CD14-positive monocyte (primary cell): ENCODE measurements at regions not wholly inside any gene's neighbourhood (a gene's known extent, or its start where the extent isn't known, plus 50 kb on each side); places are given as distances from the start of the nearest gene placed in this dataset.

ENCODE experiments used
- DNase-seq, 3 donors: peaks; one replicate each; pipeline ENCODE4 v3.0.0-alpha.2; 2011 to 2022
- H2AFZ ChIP-seq: 2 replicates; pipeline ENCODE4 v1.6.0; 2012; ENCODE audit warnings: mild to moderate bottlenecking, low read depth, low read length, inconsistent platforms; ENCODE audit not compliant: insufficient read depth, poor library complexity, severe bottlenecking
- H3K27ac ChIP-seq, 2 donors: 1 replicate in 1 of 2; 2 replicates in 1 of 2; pipeline ENCODE4 v1.5.1; 2012 to 2013; ENCODE audit warnings: low read length in 2 of 2, control low read depth in 1 of 2, inconsistent platforms in 1 of 2, low read depth in 1 of 2, mild to moderate bottlenecking in 1 of 2
- H3K27me3 ChIP-seq, 2 donors: one replicate each; pipeline versions ENCODE4 v1.6.0 to v1.6.1; 2011 to 2013; ENCODE audit warnings: low read length in 2 of 2; ENCODE audit not compliant: control insufficient read depth in 2 of 2, insufficient read depth in 2 of 2
- H3K36me3 ChIP-seq, 2 donors: replicated peaks in 1 of 2; 1 replicate in 1 of 2; 2 replicates in 1 of 2; pipeline versions ENCODE4 v1.5.1 to v1.6.1; 2012 to 2013; ENCODE audit warnings: low read length in 2 of 2, control low read depth in 1 of 2, inconsistent platforms in 1 of 2, mild to moderate bottlenecking in 1 of 2; ENCODE audit not compliant: insufficient read depth in 2 of 2, control insufficient read depth in 1 of 2
- H3K4me1 ChIP-seq, 2 donors: 1 replicate in 1 of 2; 2 replicates in 1 of 2; pipeline versions ENCODE4 v1.5.1 to v1.6.1; 2012 to 2013; ENCODE audit warnings: low read length in 2 of 2, control low read depth in 1 of 2, inconsistent platforms in 1 of 2, mild to moderate bottlenecking in 1 of 2, moderate library complexity in 1 of 2; ENCODE audit not compliant: insufficient read depth in 2 of 2, control insufficient read depth in 1 of 2
- H3K4me2 ChIP-seq: replicated peaks from 2 replicates; pipeline ENCODE3; 2012; ENCODE audit warnings: low read length, moderate library complexity, mild to moderate bottlenecking; ENCODE audit not compliant: poor library complexity, severe bottlenecking; ENCODE audit errors: extremely low read depth
- H3K4me3 ChIP-seq, 3 experiments: fragments of 200-600 bp in 1 of 3; sonication (generic) in 1 of 3; replicated peaks in 1 of 3; 1 replicate in 2 of 3; 2 replicates in 1 of 3; pipeline ENCODE4 v1.5.1; 2011 to 2013; ENCODE audit warnings: low read length in 3 of 3, mild to moderate bottlenecking in 3 of 3, control low read depth in 2 of 3, low read depth in 2 of 3, inconsistent platforms in 1 of 3, moderate library complexity in 1 of 3
- H3K79me2 ChIP-seq: 2 replicates; pipeline ENCODE4 v1.6.0; 2012; ENCODE audit warnings: mild to moderate bottlenecking, control low read depth, inconsistent platforms, low read length, moderate library complexity; ENCODE audit not compliant: insufficient read depth
- H3K9ac ChIP-seq: 2 replicates; pipeline ENCODE4 v1.6.0; 2017; ENCODE audit warnings: low read length, mild to moderate bottlenecking; ENCODE audit not compliant: insufficient read depth, poor library complexity, severe bottlenecking
- H3K9me3 ChIP-seq, 2 donors: replicated peaks in 1 of 2; 1 replicate in 1 of 2; 2 replicates in 1 of 2; pipeline versions ENCODE4 v1.5.1 to v1.6.1; 2012 to 2013; ENCODE audit warnings: low read length in 2 of 2, control low read depth in 1 of 2; ENCODE audit not compliant: control insufficient read depth in 1 of 2, insufficient read depth in 1 of 2
- H4K20me1 ChIP-seq: 2 replicates; pipeline ENCODE4 v1.6.0; 2012; ENCODE audit warnings: mild to moderate bottlenecking, low read length, control low read depth, moderate library complexity; ENCODE audit not compliant: insufficient read depth
- H3K27ac Mint-ChIP-seq, 7 donors: one replicate each; pipeline ENCODE4 v1.8.0; 2020; ENCODE audit warnings: mild to moderate bottlenecking in 7 of 7, mixed read lengths in 7 of 7, moderate library complexity in 6 of 7, inconsistent platforms in 2 of 7
- H3K27me3 Mint-ChIP-seq, 3 donors: one replicate each; pipeline ENCODE4 v1.8.0; 2021 to 2022; ENCODE audit warnings: low read depth in 3 of 3, mild to moderate bottlenecking in 3 of 3, mixed read lengths in 3 of 3, moderate library complexity in 3 of 3, inconsistent platforms in 1 of 3
- H3K36me3 Mint-ChIP-seq, 2 donors: one replicate each; pipeline ENCODE4 v1.8.0; 2020; ENCODE audit warnings: mixed read lengths in 2 of 2, inconsistent platforms in 1 of 2, mild to moderate bottlenecking in 1 of 2
- H3K4me1 Mint-ChIP-seq: one replicate; pipeline ENCODE4 v1.8.0; 2020; ENCODE audit warnings: mild to moderate bottlenecking, mixed read lengths
- H3K4me3 Mint-ChIP-seq, 2 donors: one replicate each; pipeline ENCODE4 v1.8.0; 2020; ENCODE audit warnings: mild to moderate bottlenecking in 2 of 2, mixed read lengths in 2 of 2, moderate library complexity in 1 of 2
- H3K9me3 Mint-ChIP-seq, 7 donors: one replicate each; pipeline ENCODE4 v1.8.0; 2020 to 2022; ENCODE audit warnings: mixed read lengths in 7 of 7, mild to moderate bottlenecking in 6 of 7, moderate library complexity in 6 of 7, inconsistent platforms in 2 of 7
- WGBS: methylation state at CpG from one replicate; pipeline ENCODE4 v1.1.5; 2013; ENCODE audit warnings: missing lambda C conversion rate; ENCODE audit not compliant: insufficient coverage; 5-methylcytosine and 5-hydroxymethylcytosine counted together
- intact Hi-C, 2 donors: fragments of 100-400 bp; cut with micrococcal nuclease; formaldehyde crosslinking; loops; one replicate each; pipeline versions ENCODE4 v1.15.0 to v1.15.1; 2023
- TF ChIP-seq, protein P1 (sequence below): fragments of 200-600 bp; IDR thresholded peaks from one replicate; pipeline ENCODE4 v1.8.0; 2022; ENCODE audit warnings: antibody characterized with exemption, mild to moderate bottlenecking

DNA sequence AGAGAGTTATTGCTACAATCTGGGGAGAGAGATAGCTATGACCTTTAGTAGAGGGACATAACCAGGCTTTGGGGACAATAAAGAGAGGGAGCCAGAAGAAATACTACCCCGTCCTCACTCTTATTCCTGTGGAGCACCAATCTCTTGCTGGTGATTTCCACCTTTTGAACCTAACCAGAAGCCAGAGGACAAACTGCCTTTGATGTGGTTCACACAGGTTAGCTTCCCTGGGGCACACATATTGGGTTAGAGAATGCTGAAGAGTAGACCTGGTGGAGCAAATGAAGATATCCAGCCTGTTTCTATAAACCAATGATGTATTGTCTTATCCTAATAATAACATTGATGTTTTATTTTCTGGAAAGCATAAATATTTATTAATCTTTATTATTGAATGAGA, 399.3 kb downstream of the HTR7 start:
- Histone ChIP-seq H3K9ac (no peak overlapping the region), H2AFZ (no peak overlapping the region), H3K79me2 (no peaks in the 10 kb centered on the region), H3K4me3 (no peak overlapping the region), H3K27ac (no peak overlapping the region), H4K20me1 (no peaks in the 10 kb centered on the region), H3K9me3 (no peaks in the 10 kb centered on the region), H3K27me3 (no peaks in the 10 kb centered on the region), H3K36me3 (no peaks in the 10 kb centered on the region), H3K4me2 (no peak overlapping the region), H3K4me1 (no peaks in the 10 kb centered on the region)
- Mint-ChIP-seq H3K27me3 (no peaks in the 10 kb centered on the region), H3K36me3 (no peaks in the 10 kb centered on the region), H3K4me1 (no peaks in the 10 kb centered on the region), H3K9me3 (peaks cover 0 to 5% (median 0%) of the 10 kb centered on the region in 7 donors), H3K4me3 (no peak overlapping the region), H3K27ac (no peak overlapping the region)
- no CpG with 5 or more reads among the region's 1 CpG for WGBS
- intact Hi-C loops = no loop called here
- TF ChIP-seq, protein P1, sequence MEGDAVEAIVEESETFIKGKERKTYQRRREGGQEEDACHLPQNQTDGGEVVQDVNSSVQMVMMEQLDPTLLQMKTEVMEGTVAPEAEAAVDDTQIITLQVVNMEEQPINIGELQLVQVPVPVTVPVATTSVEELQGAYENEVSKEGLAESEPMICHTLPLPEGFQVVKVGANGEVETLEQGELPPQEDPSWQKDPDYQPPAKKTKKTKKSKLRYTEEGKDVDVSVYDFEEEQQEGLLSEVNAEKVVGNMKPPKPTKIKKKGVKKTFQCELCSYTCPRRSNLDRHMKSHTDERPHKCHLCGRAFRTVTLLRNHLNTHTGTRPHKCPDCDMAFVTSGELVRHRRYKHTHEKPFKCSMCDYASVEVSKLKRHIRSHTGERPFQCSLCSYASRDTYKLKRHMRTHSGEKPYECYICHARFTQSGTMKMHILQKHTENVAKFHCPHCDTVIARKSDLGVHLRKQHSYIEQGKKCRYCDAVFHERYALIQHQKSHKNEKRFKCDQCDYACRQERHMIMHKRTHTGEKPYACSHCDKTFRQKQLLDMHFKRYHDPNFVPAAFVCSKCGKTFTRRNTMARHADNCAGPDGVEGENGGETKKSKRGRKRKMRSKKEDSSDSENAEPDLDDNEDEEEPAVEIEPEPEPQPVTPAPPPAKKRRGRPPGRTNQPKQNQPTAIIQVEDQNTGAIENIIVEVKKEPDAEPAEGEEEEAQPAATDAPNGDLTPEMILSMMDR = no peak
- DNase-seq = no peak

DNA sequence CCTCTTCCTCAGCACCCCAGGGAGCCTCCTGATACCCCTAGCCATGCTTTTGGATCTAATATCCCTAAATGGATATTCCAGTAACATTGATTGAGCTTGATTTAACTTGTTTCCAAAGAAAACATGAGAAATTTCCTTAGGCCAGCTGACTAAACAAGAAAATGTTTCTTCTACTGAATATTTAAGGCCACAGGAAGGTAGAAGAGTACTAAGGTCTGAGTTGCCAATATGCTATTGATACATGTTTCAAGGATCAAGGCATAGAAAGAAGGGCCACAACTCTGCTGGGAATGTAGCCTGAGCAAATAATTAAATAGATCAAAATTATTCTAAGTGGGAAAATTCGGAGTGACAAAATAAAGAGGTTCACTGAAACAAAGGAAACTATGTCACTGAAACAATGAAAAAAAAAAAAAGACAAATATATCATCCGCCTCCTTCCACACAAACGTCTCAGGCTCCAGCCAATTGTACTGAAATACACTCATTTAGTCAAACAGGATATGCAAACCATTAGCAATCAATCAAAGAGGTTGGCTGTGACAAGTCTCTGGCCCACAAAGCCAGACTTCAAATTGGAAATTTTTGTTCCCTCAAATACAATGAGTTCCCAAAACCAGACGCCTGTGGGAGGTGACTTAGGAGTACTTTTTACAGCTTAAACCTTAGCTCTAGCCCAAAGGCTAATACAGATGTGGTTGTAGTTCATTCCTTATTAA, 396.2 kb downstream of the HTR7 start:
- H3K27ac ChIP-seq = no peak overlapping the region
- TF ChIP-seq, protein P1 = no peak
- Mint-ChIP-seq H3K27me3 (no peaks in the 10 kb centered on the region), H3K36me3 (no peaks in the 10 kb centered on the region), H3K27ac (no peak overlapping the region), H3K4me3 (no peak overlapping the region), H3K4me1 (no peaks in the 10 kb centered on the region), H3K9me3 (peaks cover 0 to 8% (median 1%) of the 10 kb centered on the region in 7 donors)
- H3K4me1 ChIP-seq = no peaks in the 10 kb centered on the region
- intact Hi-C loops = no loop called here
- no peaks in the 10 kb centered on the region for H3K9me3 ChIP-seq
- no peaks in the 10 kb centered on the region for H3K27me3 ChIP-seq
- 17% methylated on average over 2 of the region's 4 CpGs for WGBS
- DNase-seq = no peak
- H3K9ac ChIP-seq = no peak overlapping the region
- H4K20me1 ChIP-seq = no peaks in the 10 kb centered on the region
- H3K36me3 ChIP-seq = no peaks in the 10 kb centered on the region
- H3K4me2 ChIP-seq = no peak overlapping the region
- H2AFZ ChIP-seq = no peak overlapping the region
- H3K79me2 ChIP-seq = no peaks in the 10 kb centered on the region
- H3K4me3 ChIP-seq = no peak overlapping the region
